IMR-90 (cell line): ENCODE measurements at regions not wholly inside any gene's neighbourhood (a gene's known extent, or its start where the extent isn't known, plus 50 kb on each side); places are given as distances from the start of the nearest gene placed in this dataset.

Source experiments
- ATAC-seq: fragments of 200-7000 bp; cut with Tn5 transposase; 2 replicates; pipeline ENCODE4 v1.9.1; 2020; ENCODE audit warnings: low read depth, mild to moderate bottlenecking, moderate library complexity
- BruUV-seq: library from RNA; stranded (reverse); fragments of 400-500 nt; replicated peaks from 2 replicates; lab custom pipeline; 2021; lab: Mats Ljungman, UMichigan
- CTCF ChIA-PET: fragments of 300-600 bp; formaldehyde crosslinking; extraction: SDS; loops from one replicate; lab custom pipeline; 2021; ENCODE audit warnings: antibody characterized with exemption; lab: Yijun Ruan, JAX
- POLR2A ChIA-PET: fragments of 300-600 bp; sonication (Branson Sonifier 250); formaldehyde crosslinking; loops from one replicate; lab custom pipeline; 2022; ENCODE audit warnings: antibody characterized with exemption; ENCODE audit not compliant: unreplicated experiment; lab: Charles Lee
- DNase-seq: peaks from one replicate; pipeline ENCODE4 v3.0.0; 2013
- H2AFZ ChIP-seq: replicated peaks from 2 replicates; pipeline ENCODE3; 2013; ENCODE audit warnings: low read length, mild to moderate bottlenecking; ENCODE audit not compliant: poor library complexity
- H2AK5ac ChIP-seq: 2 replicates; pipeline ENCODE4 v1.6.1; 2013; ENCODE audit warnings: low read depth, low read length, inconsistent platforms
- H2AK9ac ChIP-seq: replicated peaks from 2 replicates; pipeline ENCODE3; 2013; ENCODE audit warnings: mild to moderate bottlenecking, low read depth, low read length, moderate library complexity; ENCODE audit not compliant: poor library complexity
- H2BK120ac ChIP-seq: 2 replicates; pipeline ENCODE4 v1.6.1; 2013; ENCODE audit warnings: low read depth, low read length, inconsistent platforms
- H2BK15ac ChIP-seq: 3 replicates; pipeline ENCODE4 v1.6.1; 2013; ENCODE audit warnings: low read depth, low read length, inconsistent platforms
- H2BK20ac ChIP-seq: 2 replicates; pipeline ENCODE4 v1.6.1; 2013; ENCODE audit warnings: low read depth, mild to moderate bottlenecking, inconsistent platforms, low read length, moderate library complexity
- H2BK5ac ChIP-seq: 2 replicates; pipeline ENCODE4 v1.6.1; 2013; ENCODE audit warnings: mild to moderate bottlenecking, low read depth, low read length, inconsistent platforms; ENCODE audit not compliant: poor library complexity, severe bottlenecking
- H3K14ac ChIP-seq: replicated peaks from 2 replicates; pipeline ENCODE4 v1.6.1; 2013; ENCODE audit warnings: low read depth, low read length, inconsistent platforms
- H3K18ac ChIP-seq: 2 replicates; pipeline ENCODE4 v1.6.1; 2013; ENCODE audit warnings: low read depth, low read length, control low read depth
- H3K23ac ChIP-seq: 2 replicates; pipeline ENCODE4 v1.6.1; 2013; ENCODE audit warnings: low read depth, low read length, inconsistent platforms
- H3K27ac ChIP-seq: 2 replicates; pipeline ENCODE4 v1.5.1; 2013; ENCODE audit warnings: mild to moderate bottlenecking, control low read depth, low read length; ENCODE audit not compliant: insufficient read depth
- H3K27me3 ChIP-seq: 2 replicates; pipeline ENCODE4 v1.6.1; 2013; ENCODE audit warnings: low read length; ENCODE audit not compliant: control insufficient read depth, insufficient read depth
- H3K36me3 ChIP-seq: 2 replicates; pipeline ENCODE4 v1.6.1; 2013; ENCODE audit warnings: low read length, mixed read lengths; ENCODE audit not compliant: control insufficient read depth, insufficient read depth
- H3K4ac ChIP-seq: 2 replicates; pipeline ENCODE4 v1.6.1; 2013; ENCODE audit warnings: low read depth, low read length, inconsistent platforms
- H3K4me1 ChIP-seq: 2 replicates; pipeline ENCODE4 v1.6.1; 2013; ENCODE audit warnings: low read length, mixed read lengths; ENCODE audit not compliant: control insufficient read depth, insufficient read depth
- H3K4me2 ChIP-seq: 2 replicates; pipeline ENCODE4 v1.6.1; 2013; ENCODE audit warnings: low read depth, mild to moderate bottlenecking, control low read depth, low read length, moderate library complexity
- H3K4me3 ChIP-seq: 2 replicates; pipeline ENCODE4 v1.5.1; 2013; ENCODE audit warnings: low read depth, mild to moderate bottlenecking, control low read depth, low read length, moderate library complexity; ENCODE audit not compliant: insufficient read depth
- H3K56ac ChIP-seq: 2 replicates; pipeline ENCODE4 v1.6.1; 2013; ENCODE audit warnings: low read length, inconsistent platforms; ENCODE audit not compliant: insufficient read depth; ENCODE audit errors: extremely low read depth
- H3K79me1 ChIP-seq, 2 experiments: 2 replicates each; pipeline ENCODE4 v1.6.1; 2013; ENCODE audit warnings: low read length in 2 of 2, inconsistent platforms in 1 of 2, low read depth in 1 of 2
- H3K9ac ChIP-seq: 2 replicates; pipeline ENCODE4 v1.6.1; 2013; ENCODE audit warnings: low read depth, low read length, control low read depth
- H3K9me1 ChIP-seq: 2 replicates; pipeline ENCODE4 v1.6.1; 2013; ENCODE audit warnings: low read length, inconsistent platforms; ENCODE audit not compliant: insufficient read depth
- H3K9me3 ChIP-seq: 2 replicates; pipeline ENCODE4 v1.6.1; 2013; ENCODE audit warnings: low read length; ENCODE audit not compliant: control insufficient read depth, insufficient read depth
- H4K20me1 ChIP-seq: 2 replicates; pipeline ENCODE4 v1.6.1; 2013; ENCODE audit warnings: low read length, inconsistent platforms; ENCODE audit not compliant: insufficient read depth
- H4K5ac ChIP-seq: 2 replicates; pipeline ENCODE4 v1.6.1; 2013; ENCODE audit warnings: mild to moderate bottlenecking, low read depth, low read length, control low read depth
- H4K8ac ChIP-seq, 2 experiments: 2 replicates each; pipeline ENCODE4 v1.6.1; 2013; ENCODE audit warnings: low read depth in 2 of 2, low read length in 2 of 2, control low read depth in 1 of 2, inconsistent platforms in 1 of 2
- H4K91ac ChIP-seq: 2 replicates; pipeline ENCODE4 v1.6.1; 2013; ENCODE audit warnings: low read depth, low read length, inconsistent platforms; ENCODE audit not compliant: insufficient read depth
- CEBPB ChIP-seq: IDR thresholded peaks from 2 replicates; pipeline ENCODE4 v1.6.1; 2012; ENCODE audit warnings: low read depth, low read length, improper control_type of control experiment
- CHD1 ChIP-seq: IDR thresholded peaks from 2 replicates; pipeline ENCODE4 v1.6.1; 2012; ENCODE audit warnings: low read depth, low read length, improper control_type of control experiment
- WGBS, 2 experiments: methylation state at CpG; one replicate each; pipeline versions ENCODE4 v1.1.5 to v1.1.7; 2013; ENCODE audit warnings: missing lambda C conversion rate in 2 of 2; ENCODE audit not compliant: insufficient read length in 1 of 2; ENCODE audit errors: extremely low coverage in 2 of 2; 5-methylcytosine and 5-hydroxymethylcytosine counted together
- dilution Hi-C: fragments of 300-500 bp; cut with HindIII; formaldehyde crosslinking; loops from one replicate; pipeline ENCODE4 v1.14.3; 2018; ENCODE audit warnings: low sequenced_read_pairs; ENCODE audit not compliant: unreplicated experiment
- in situ Hi-C: fragments of 300-500 bp; cut with MboI; formaldehyde crosslinking; loops from 3 replicates; pipeline ENCODE4 v1.14.3; 2019; ENCODE audit warnings: low sequenced_read_pairs, inconsistent platforms, mixed read lengths
- intact Hi-C: fragments of 100-400 bp; cut with micrococcal nuclease; formaldehyde crosslinking; loops from 2 replicates; pipeline ENCODE4 v1.10.0; 2022

GRCh38 chr2:225765820-225766219 lies 366.3 kb downstream of the NYAP2 start:
- H2BK20ac ChIP-seq: no peak overlapping the region
- no TSS peak for BruUV-seq
- intact Hi-C loops: no loop called here
- H4K91ac ChIP-seq: no peak overlapping the region
- H3K56ac ChIP-seq: no peak overlapping the region
- in situ Hi-C loops: no loop called here
- H3K27me3 ChIP-seq: no peaks in the 10 kb centered on the region
- no peak overlapping the region for H3K4ac ChIP-seq
- H4K5ac ChIP-seq: no peak overlapping the region
- H2BK15ac ChIP-seq: no peak overlapping the region
- H3K4me1 ChIP-seq: no peaks in the 10 kb centered on the region
- H3K79me1 ChIP-seq: no peaks in the 10 kb centered on the region
- no peak overlapping the region for H3K18ac ChIP-seq
- ATAC-seq (no peak), DNase-seq (no peak)
- no peak overlapping the region for H3K27ac ChIP-seq
- H3K4me3 ChIP-seq: no peak overlapping the region
- TF ChIP-seq CHD1: no peak
- no peak for TF ChIP-seq CEBPB
- no peak overlapping the region for H3K14ac ChIP-seq
- no peak overlapping the region for H4K8ac ChIP-seq
- dilution Hi-C loops: no loop called here
- H2AK9ac ChIP-seq: no peak overlapping the region
- H3K9me1 ChIP-seq: no peaks in the 10 kb centered on the region
- H3K23ac ChIP-seq: no peak overlapping the region
- H2BK120ac ChIP-seq: no peak overlapping the region
- H3K36me3 ChIP-seq: no peaks in the 10 kb centered on the region
- ChIA-PET CTCF (interaction anchor here (0.6 to 1.6 kb wide), 3 partner anchors 9 to 290 kb away, joined by 3 to 7 read pairs (median 3); no protein-coding TSS in a partner anchor), POLR2A (no interaction called here)
- H3K4me2 ChIP-seq: no peak overlapping the region
- WGBS, 2 experiments: no CpG with 5 or more reads among the region's 1 CpG
- H3K9ac ChIP-seq: no peak overlapping the region
- H3K9me3 ChIP-seq: no peaks in the 10 kb centered on the region
- no peaks in the 10 kb centered on the region for H4K20me1 ChIP-seq
- no peak overlapping the region for H2AK5ac ChIP-seq
- H2BK5ac ChIP-seq: no peak overlapping the region
- no peak overlapping the region for H2AFZ ChIP-seq
